ENCODE measurements at regions not wholly inside any gene's neighbourhood (a gene's known extent, or its start where the extent isn't known, plus 50 kb on each side); places are given as distances from the start of the nearest gene placed in this dataset.

- TF ChIP-seq, protein P1, sequence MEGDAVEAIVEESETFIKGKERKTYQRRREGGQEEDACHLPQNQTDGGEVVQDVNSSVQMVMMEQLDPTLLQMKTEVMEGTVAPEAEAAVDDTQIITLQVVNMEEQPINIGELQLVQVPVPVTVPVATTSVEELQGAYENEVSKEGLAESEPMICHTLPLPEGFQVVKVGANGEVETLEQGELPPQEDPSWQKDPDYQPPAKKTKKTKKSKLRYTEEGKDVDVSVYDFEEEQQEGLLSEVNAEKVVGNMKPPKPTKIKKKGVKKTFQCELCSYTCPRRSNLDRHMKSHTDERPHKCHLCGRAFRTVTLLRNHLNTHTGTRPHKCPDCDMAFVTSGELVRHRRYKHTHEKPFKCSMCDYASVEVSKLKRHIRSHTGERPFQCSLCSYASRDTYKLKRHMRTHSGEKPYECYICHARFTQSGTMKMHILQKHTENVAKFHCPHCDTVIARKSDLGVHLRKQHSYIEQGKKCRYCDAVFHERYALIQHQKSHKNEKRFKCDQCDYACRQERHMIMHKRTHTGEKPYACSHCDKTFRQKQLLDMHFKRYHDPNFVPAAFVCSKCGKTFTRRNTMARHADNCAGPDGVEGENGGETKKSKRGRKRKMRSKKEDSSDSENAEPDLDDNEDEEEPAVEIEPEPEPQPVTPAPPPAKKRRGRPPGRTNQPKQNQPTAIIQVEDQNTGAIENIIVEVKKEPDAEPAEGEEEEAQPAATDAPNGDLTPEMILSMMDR (conservative IDR thresholded peaks at IDR 0.05; ENCODE audit: low read depth, low read length) = no peak
- no peak for TF ChIP-seq EZH2 (IDR thresholded peaks at IDR 0.05; ENCODE audit: low read length, unreplicated experiment)
- no peak for TF ChIP-seq EZH2phosphoT487 (IDR thresholded peaks at IDR 0.05; ENCODE audit: borderline replicate concordance, low read length)
Observed at GRCh38 chrX:140912606-140913005, 89.8 kb upstream of the SPANXB1 start.
